CD4-positive, alpha-beta T cell (primary cell): ENCODE measurements at regions not wholly inside any gene's neighbourhood (a gene's known extent, or its start where the extent isn't known, plus 50 kb on each side); places are given as distances from the start of the nearest gene placed in this dataset.

Experiments
- ATAC-seq: fragments of 200-7000 bp; cut with Tn5 transposase; one replicate; pipeline ENCODE4 v1.10.0; 2022; ENCODE audit warnings: mild to moderate bottlenecking; ENCODE audit not compliant: poor library complexity
- CTCF ChIA-PET: fragments of 350-600 bp; sonication (Branson Sonifier 250); formaldehyde crosslinking; loops from one replicate; lab custom pipeline; 2021; ENCODE audit warnings: antibody characterized with exemption, inconsistent platforms; lab: Charles Lee
- POLR2A ChIA-PET: fragments of 350-600 bp; sonication (Branson Sonifier 250); formaldehyde crosslinking; loops from one replicate; lab custom pipeline; 2021; ENCODE audit warnings: antibody characterized with exemption, inconsistent platforms; lab: Charles Lee
- DNase-seq, 14 experiments: peaks; one replicate each; pipeline ENCODE4 v3.0.0-alpha.2; 2013 to 2020; ENCODE audit warnings: mixed read lengths in 2 of 14
- H3K27ac ChIP-seq, 2 donors: one replicate each; pipeline versions ENCODE4 v1.5.1 to v1.7.0; 2013; ENCODE audit warnings: low read length in 2 of 2, low read depth in 1 of 2, mild to moderate bottlenecking in 1 of 2
- H3K27me3 ChIP-seq, 2 experiments: 1 replicate in 1 of 2; 2 replicates in 1 of 2; pipeline versions ENCODE4 v1.6.1 to v1.7.0; 2013; ENCODE audit warnings: low read length in 2 of 2, control low read depth in 1 of 2, mild to moderate bottlenecking in 1 of 2, moderate library complexity in 1 of 2; ENCODE audit not compliant: insufficient read depth in 2 of 2, control insufficient read depth in 1 of 2
- H3K36me3 ChIP-seq: one replicate; pipeline ENCODE4 v1.6.1; 2013; ENCODE audit warnings: low read length, control low read depth; ENCODE audit not compliant: insufficient read depth
- H3K4me1 ChIP-seq: one replicate; pipeline ENCODE4 v1.6.1; 2013; ENCODE audit warnings: low read length, control low read depth; ENCODE audit not compliant: insufficient read depth
- H3K4me3 ChIP-seq: one replicate; pipeline ENCODE4 v1.5.1; 2013; ENCODE audit warnings: mild to moderate bottlenecking, low read length, moderate library complexity
- H3K9me3 ChIP-seq, 2 experiments: 1 replicate in 1 of 2; 2 replicates in 1 of 2; pipeline versions ENCODE4 v1.6.1 to v1.7.0; 2013; ENCODE audit warnings: low read length in 2 of 2, mild to moderate bottlenecking in 2 of 2, control low read depth in 1 of 2, moderate library complexity in 1 of 2; ENCODE audit not compliant: control insufficient read depth in 1 of 2, insufficient read depth in 1 of 2
- H3K27ac Mint-ChIP-seq: one replicate; pipeline ENCODE4 v1.8.0; 2020; ENCODE audit warnings: mixed read lengths
- H3K27me3 Mint-ChIP-seq: one replicate; pipeline ENCODE4 v1.8.0; 2021; ENCODE audit warnings: mixed read lengths
- H3K36me3 Mint-ChIP-seq: one replicate; pipeline ENCODE4 v1.8.0; 2021; ENCODE audit warnings: low read depth, mixed read lengths
- H3K4me1 Mint-ChIP-seq: one replicate; pipeline ENCODE4 v1.8.0; 2021; ENCODE audit warnings: low read depth, mixed read lengths
- H3K4me3 Mint-ChIP-seq: one replicate; pipeline ENCODE4 v1.8.0; 2020; ENCODE audit warnings: mild to moderate bottlenecking, mixed read lengths
- H3K9me3 Mint-ChIP-seq: one replicate; pipeline ENCODE4 v1.8.0; 2020; ENCODE audit warnings: mixed read lengths
- CTCF ChIP-seq: fragments of 200-600 bp; IDR thresholded peaks from one replicate; pipeline ENCODE4 v1.8.0; 2022; ENCODE audit warnings: antibody characterized with exemption, mild to moderate bottlenecking
- intact Hi-C, 2 experiments: fragments of 100-400 bp; cut with DNase I in 1 of 2; cut with micrococcal nuclease in 1 of 2; formaldehyde crosslinking; loops; one replicate each; pipeline versions ENCODE4 v1.15.1 to v1.9.0; 2023 to 2025; cut with DNase I, micrococcal nuclease

GRCh38 chr1:194870860-194871259, 1684.4 kb upstream of the B3GALT2 start:
- H3K36me3 ChIP-seq = no peaks in the 10 kb centered on the region
- POLR2A ChIA-PET = no interaction called here
- TF ChIP-seq CTCF = no peak
- Mint-ChIP-seq H3K27ac (no peak overlapping the region), H3K4me1 (no peaks in the 10 kb centered on the region), H3K27me3 (no peaks in the 10 kb centered on the region), H3K36me3 (no peaks in the 10 kb centered on the region), H3K9me3 (no peaks in the 10 kb centered on the region), H3K4me3 (no peak overlapping the region)
- H3K4me1 ChIP-seq = no peaks in the 10 kb centered on the region
- H3K9me3 ChIP-seq = peaks cover 0 to 3% of the 10 kb centered on the region in 2 experiments
- H3K27me3 ChIP-seq = no peaks in the 10 kb centered on the region
- no peak for ATAC-seq
- no peak overlapping the region for H3K4me3 ChIP-seq
- no peak overlapping the region for H3K27ac ChIP-seq
- DNase-seq = no peak
- CTCF ChIA-PET = no interaction called here
- intact Hi-C loops = no loop called here

DNA sequence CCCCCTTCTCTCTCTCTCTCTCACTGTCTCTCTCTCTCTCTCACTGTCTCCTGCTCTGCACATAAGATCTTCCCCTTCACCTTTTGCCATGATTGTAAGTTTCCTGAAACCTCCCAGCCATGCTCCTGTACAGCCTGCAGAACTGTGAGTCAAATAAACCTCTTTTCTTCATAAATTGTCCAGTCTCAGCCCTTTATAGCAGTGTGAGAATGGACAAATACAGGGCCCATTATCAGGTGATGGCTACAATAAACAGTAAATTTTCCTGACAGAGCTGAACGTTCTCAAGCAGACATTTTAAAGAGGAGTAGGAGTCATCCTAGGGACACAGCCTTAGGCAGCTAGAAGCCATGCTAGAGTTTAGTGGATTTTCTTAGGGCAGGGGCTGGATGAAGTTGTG, 1679.7 kb upstream of the B3GALT2 start:
- H3K27ac Mint-ChIP-seq = no peak overlapping the region
- no peaks in the 10 kb centered on the region for H3K4me1 Mint-ChIP-seq
- H3K36me3 Mint-ChIP-seq = no peaks in the 10 kb centered on the region
- H3K27me3 ChIP-seq = no peaks in the 10 kb centered on the region
- CTCF ChIA-PET = no interaction called here
- H3K9me3 ChIP-seq = no peaks in the 10 kb centered on the region
- H3K4me3 ChIP-seq = no peak overlapping the region
- ATAC-seq = no peak
- no peak for DNase-seq
- no peaks in the 10 kb centered on the region for H3K36me3 ChIP-seq
- no peaks in the 10 kb centered on the region for H3K4me1 ChIP-seq
- intact Hi-C loops = no loop called here
- no peak overlapping the region for H3K4me3 Mint-ChIP-seq
- no peak overlapping the region for H3K27ac ChIP-seq
- H3K27me3 Mint-ChIP-seq = no peaks in the 10 kb centered on the region
- POLR2A ChIA-PET = no interaction called here
- H3K9me3 Mint-ChIP-seq = peaks cover 2% of the 10 kb centered on the region
- no peak for TF ChIP-seq CTCF

GRCh38 chr1:194865383-194865782, 1679.0 kb upstream of the B3GALT2 start:
- no peak for TF ChIP-seq CTCF
- Histone ChIP-seq H3K4me1 (no peaks in the 10 kb centered on the region), H3K27ac (no peak overlapping the region), H3K27me3 (no peaks in the 10 kb centered on the region), H3K36me3 (no peaks in the 10 kb centered on the region), H3K9me3 (no peaks in the 10 kb centered on the region), H3K4me3 (no peak overlapping the region)
- DNase-seq (no peak), ATAC-seq (no peak)
- CTCF ChIA-PET = no interaction called here
- POLR2A ChIA-PET = no interaction called here
- peaks cover 2% of the 10 kb centered on the region for H3K9me3 Mint-ChIP-seq
- intact Hi-C loops = no loop called here
- no peaks in the 10 kb centered on the region for H3K4me1 Mint-ChIP-seq
- H3K36me3 Mint-ChIP-seq = no peaks in the 10 kb centered on the region
- no peak overlapping the region for H3K27ac Mint-ChIP-seq
- no peak overlapping the region for H3K4me3 Mint-ChIP-seq
- no peaks in the 10 kb centered on the region for H3K27me3 Mint-ChIP-seq
